ENCODE measurements at regions not wholly inside any gene's neighbourhood (a gene's known extent, or its start where the extent isn't known, plus 50 kb on each side); places are given as distances from the start of the nearest gene placed in this dataset.

DNA sequence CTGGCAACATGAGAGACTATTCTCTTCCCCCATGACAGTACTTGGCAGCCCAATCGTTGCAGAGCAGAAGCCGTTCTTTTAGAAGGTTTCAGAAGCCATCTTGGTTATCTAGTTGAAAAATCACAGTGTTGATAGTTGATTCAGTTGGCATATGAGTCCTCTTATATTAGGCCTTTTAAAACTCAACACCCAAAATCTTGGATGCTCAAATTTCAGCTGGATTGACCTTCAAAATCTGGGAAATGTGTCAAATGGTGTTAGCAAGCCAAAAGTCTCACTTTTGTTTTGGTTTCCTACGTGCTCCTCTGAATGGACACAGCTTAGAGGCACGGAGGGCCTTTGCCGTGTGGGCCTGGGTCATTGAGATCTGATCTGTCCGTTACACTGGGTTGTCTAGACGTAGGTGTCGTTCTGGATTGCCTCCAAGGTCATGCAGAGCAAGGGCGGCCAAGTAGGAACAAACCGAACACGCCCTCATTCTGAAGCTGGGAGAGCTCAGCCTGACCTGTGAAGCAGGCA lies 59.3 kb upstream of the BMPER start:
- DNase-seq (ENCODE audit: low spot score): no peak

DNA sequence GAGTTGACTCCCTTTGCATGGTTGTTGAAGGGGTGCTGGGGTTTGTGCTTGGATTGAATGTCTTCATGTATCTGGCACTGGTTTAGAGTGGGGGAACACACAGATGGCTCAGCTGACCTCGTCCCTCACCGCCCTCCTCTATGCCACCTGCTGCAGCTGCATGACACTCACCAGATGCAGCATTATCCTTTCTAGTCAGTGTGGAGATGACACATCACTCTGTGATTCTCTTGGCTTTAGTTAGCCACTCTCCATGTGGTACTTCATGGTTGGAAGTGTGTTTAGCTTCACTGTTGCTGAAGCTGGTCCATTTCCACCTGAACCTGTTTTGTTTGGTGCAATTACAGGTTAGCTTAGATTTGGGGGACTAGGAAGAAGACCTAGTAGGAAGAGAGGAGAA lies 56.3 kb upstream of the BMPER start:
- FAIRE-seq (no peak), DNase-seq (ENCODE audit: low spot score) (no peak)

More for the DNA sequence above, 59.3 kb upstream of the BMPER start:
- no peak for FAIRE-seq

DNA sequence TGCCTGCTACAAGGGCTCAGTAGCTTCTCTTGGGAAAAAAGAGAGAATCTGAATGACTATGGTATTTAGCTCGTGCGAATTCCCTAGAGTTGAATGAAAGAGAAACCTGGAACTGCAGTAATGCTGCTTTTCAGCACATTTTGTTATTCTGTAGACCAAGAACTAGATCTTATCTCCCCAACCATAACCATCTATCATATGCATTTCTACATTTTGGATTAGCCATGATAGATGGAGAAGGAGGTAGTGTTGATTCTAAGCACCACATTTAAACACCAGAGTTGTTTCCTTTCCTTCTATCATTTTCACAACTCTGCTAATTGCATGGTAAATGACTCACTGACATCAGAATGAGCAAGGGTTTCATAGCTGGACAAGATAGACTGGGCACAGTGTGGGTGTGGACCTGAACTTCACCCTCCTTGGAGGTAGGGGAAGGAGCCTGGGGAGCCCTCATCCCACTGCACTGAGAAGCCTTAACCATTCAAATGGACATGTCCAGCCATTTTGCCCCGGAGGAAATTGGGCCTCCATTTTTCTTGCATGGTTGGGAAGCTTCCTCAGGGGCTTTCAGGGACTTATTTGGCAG lies 55.3 kb upstream of the BMPER start:
- no peak for FAIRE-seq
- no peak for DNase-seq (ENCODE audit: low spot score)

DNA sequence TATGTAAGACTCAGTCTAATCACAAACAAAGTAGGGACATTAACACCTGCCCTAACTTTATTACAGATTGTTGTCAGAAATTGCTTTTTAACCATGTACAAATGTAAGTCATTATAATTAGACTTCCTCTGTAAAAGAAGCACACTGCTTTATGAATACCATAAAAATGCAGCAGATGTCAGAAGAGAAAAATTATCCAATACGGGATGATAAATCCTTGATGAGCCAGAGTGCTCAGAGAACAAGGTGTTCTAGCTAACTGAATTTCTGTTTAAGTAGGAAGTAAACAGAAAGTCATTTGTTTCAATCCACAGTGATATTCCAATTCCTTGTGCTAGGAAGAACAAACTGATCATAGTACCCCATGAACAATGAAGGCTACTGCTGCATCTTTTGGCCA lies 54.6 kb upstream of the BMPER start:
- DNase-seq (ENCODE audit: low spot score): no peak
- FAIRE-seq: no peak

DNA sequence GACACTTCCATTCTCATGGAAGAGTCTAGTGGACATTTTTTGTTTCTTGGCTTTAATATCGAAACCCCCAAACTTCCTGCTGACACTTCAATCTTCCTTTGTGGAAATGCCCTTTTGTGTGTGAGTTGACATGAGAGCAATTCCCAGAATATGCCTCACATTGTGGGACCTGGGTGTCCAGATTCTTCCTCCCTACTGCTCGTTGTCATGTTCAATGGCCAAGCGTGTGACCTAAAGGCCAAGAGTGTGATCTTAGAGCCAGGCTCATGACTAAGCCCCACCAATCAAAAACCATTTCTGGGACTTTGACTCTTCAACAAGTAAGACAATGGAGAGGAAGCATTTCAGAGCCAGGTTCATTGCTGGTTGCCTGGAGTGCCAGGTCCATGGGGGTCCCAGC lies 52.5 kb upstream of the BMPER start:
- FAIRE-seq (no peak), DNase-seq (ENCODE audit: low spot score) (no peak)

DNA sequence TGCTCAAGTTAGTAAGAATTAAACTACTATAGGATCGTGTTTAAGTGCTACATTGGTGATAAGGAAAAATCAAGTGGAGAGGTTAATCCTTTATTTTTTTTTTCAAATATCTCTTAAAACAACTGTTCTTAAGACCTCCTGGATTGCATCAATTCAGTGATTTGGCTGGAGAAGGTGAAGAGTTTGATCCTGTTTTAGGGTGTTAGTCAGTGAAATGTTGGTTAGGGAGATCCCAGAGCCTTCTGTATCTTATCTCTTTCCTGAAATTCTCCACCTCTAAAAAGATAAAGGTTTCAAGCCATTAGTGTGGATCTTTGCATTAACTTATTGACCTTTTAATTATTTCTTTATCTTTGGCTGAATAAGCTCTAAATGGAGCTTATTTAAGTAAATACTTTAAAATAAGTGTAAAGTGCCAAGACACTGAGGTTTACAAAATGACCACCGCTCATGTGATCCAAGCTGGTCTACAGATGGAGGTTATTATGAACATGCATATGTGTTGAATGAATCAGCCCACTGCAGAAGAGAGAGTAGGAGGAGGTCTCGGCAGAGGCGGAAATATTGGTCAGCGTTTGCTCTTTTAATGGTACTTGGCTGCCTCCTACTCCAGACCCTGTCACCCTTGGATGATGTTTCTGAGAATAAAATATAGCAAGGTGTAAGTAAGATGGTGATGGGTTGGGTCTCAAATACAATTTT lies 51.8 kb upstream of the BMPER start:
- no peak for FAIRE-seq

DNA sequence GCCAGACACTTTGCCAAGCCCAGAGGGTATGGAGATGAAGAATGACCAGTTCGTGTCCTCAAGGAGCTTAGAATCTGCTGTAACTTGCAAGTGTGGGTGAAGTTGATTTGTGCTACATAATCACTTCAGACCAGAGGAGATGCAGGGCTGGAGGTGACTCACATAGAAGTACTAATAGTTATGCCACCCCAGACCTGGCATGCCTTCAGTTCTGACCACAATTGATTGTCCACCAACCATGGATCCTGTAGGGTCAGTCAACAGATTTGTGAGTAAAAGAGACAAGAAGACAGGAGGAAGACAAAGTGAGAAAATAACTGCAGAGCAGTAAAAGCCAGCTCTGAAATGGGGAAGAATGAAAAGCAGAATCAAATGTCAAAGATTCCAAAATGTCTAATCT lies 51.2 kb upstream of the BMPER start:
- DNase-seq (ENCODE audit: low spot score) (peak; percentile 92), FAIRE-seq (peak; percentile 95)

More for the DNA sequence above, 51.8 kb upstream of the BMPER start:
- peak; percentile 57 for DNase-seq (ENCODE audit: low spot score)

DNA sequence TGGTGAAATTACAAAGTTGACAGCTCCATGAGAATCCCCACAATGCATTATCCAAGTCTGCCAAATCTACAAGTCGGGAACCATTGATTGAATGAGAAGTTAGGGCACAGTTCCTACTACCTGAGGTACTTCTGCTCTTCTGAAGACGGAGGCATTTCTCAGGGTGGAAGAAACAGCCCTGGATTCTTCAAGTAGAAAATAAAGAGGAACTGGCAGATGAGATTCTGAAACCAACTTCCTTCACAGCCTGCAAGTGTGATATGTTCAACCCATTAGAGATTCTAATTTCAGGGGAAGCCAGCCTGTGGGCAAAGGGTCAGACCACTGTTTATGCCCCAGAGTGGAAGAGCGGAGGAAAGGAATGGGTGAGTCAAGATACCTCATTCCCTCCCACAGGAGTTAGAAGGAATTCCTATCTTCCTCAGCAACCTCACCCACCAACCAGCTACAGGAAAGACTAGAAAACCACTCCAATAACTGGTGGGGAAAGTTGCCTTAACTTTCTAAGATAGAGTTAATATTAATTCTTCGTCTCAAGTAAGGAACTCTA lies 50.5 kb upstream of the BMPER start:
- FAIRE-seq (peak; percentile 96), DNase-seq (ENCODE audit: low spot score) (peak; percentile 92)

Data from RCC 7860 (cell line).